LoVo (cell line): ENCODE measurements at regions not wholly inside any gene's neighbourhood (a gene's known extent, or its start where the extent isn't known, plus 50 kb on each side); places are given as distances from the start of the nearest gene placed in this dataset.

Experiments
- DNase-seq: peaks from one replicate; pipeline ENCODE4 v3.0.0-alpha.2; 2016; ENCODE audit warnings: low spot score

GRCh38 chr4:32988165-32988811, 2268.1 kb downstream of the PCDH7 start:
- no peak for DNase-seq

DNA sequence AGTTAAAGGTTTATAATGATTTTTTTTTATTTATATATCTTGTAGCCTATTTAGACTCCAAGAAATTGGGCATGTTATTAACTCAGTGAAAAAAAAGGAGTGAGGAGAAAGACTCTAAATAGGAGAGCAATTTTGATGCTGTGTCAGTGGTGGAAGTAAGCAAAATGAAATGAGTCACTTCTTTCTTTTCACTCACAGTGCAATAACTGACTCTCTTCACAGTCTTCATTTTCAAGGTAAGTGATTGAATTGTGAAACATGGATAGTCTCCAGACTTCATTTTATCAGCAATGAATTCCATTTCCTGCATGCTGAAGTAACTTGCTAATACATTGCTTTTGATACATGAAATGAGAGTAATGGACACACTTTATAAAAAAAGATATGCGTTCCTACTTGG, 2271.5 kb downstream of the PCDH7 start:
- no peak for DNase-seq

DNA sequence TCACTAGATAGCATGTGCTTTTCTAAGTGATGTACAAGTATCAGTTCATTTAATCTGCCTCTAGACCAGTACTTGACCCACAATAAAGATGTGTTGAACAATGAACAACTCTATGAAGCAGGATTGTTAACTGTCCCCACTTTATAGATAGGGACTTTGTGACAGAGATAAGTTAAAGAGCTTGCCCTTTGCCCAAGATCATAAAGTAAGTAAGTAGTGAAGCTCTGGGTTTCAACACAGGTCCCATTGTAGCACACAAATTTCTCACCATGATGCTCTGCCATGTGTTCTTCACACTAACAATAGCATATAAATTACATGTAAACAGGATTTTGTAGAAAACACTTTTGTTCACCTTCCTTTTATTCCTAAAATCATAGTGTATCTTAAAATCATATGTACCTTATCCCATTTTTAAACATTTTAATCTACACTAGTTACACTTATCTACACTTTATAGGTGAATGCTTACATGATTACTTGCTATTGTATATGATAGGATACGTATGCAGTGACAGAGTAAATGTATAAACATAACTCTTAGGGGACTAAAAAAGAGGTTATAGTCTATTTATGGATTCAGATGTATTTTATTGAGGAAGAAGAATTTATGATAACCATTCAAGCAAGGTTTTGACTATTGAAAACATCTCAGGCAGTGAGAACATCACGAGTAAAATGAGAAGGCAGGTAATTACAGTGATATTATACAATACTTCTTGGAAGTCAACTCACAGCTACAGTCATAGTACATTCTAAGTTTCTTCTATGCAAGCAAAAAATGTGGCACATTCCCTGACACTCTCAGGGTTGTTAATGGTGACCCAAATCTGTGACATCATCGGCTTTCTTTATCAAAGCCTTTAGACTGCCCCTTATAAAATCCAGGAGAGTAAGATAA, 2275.1 kb downstream of the PCDH7 start:
- DNase-seq = no peak

- no peak for DNase-seq
Observed at GRCh38 chr4:33013282-33013681, 2293.1 kb downstream of the PCDH7 start.

DNA sequence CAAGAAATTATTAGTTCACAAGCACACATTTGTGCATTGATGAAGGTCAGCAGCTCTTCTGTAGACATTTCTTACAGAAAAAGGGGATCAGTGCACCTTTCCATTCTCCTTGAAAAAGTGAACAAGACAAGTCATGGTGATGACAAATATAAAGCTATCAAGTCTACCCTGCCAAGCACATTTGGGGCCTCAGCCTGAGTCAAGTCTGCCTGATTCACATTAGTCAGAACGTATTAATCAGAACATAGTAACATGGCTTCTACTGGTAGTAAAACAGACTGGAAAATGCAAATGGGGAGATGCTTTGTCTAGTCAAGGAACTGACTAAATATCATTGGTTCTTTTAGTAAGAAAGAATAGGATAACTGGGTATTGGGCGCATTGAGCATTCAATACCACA, 2305.1 kb downstream of the PCDH7 start:
- no peak for DNase-seq

DNA sequence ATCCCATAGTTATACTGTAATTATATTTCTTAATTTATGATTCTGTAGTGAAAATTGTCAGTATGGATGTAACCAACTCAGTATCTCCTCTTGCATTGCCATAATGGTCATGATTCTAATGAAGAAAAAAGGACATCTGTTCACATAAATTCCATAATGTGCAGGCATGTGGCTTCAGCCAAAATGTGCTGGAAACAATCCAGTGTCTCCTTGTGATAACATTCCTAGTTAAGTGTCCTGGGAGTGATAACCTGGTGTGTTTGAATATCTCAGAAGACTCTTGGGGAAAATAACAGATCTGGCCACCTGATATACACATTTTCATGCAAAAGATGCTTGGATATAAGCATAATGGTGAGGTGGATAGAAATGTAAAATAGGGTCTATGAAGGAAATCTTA, 2309.8 kb downstream of the PCDH7 start:
- DNase-seq = no peak

DNA sequence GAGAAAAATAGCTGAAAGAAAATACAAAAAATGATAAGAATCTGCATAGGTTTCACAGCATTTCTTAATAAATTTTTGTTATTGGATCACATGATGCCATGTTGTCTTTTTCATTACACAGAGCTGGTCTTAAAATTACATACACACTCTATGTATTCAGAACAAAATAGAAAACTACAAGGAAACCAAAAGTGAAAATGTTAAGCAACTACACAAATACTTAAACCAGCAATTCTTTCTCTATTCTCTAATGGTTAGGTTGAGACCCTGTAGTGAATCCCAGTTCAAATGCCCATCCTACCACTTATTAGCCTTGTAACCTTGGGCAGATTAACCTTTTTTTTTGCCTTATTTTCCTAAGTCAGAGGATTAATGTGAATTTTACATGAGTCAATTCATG, 2311.2 kb downstream of the PCDH7 start:
- no peak for DNase-seq

DNA sequence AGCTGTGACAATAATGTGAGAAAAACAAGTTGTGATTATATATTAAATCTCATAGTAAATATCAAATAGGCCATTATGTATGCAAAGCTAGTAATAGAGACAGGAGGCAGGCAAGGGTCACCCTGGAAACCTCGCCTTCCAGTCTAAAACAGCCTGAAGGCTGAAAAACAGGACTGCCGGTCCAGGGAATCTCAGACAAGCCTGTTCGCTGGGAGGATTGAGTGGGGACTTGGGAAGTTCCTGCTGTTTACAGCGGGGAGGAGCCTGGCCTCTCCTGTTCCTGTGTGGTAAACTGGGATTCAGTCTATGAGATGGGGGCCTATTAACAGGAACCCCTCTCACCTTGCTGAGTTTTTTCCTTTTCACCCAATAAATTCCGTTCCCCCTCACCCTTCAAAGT, 2317.3 kb downstream of the PCDH7 start:
- DNase-seq = no peak

GRCh38 chr4:33045334-33045733, 2325.2 kb downstream of the PCDH7 start:
- DNase-seq = no peak

GRCh38 chr4:33052241-33052640, 2332.1 kb downstream of the PCDH7 start:
- no peak for DNase-seq

DNA sequence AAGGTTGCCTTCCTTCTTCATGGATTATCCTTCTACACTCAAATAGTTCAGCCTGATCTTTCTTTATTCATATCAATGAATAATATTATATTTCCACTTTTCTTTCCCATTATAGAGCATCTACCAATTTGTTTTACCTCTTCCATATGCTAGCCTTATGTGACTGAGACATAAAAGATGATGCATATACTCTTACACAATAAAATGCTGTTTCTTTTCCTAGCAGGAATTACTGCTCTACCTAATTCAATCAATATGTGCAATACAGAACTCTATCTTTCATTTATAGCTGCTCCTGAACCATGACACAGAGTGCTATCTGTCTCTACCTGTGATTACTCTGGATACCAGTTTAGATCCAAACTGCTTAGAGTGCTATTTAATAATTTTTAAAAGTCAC, 2334.0 kb downstream of the PCDH7 start:
- no peak for DNase-seq

GRCh38 chr4:33054656-33055196, 2334.6 kb downstream of the PCDH7 start:
- DNase-seq = no peak

GRCh38 chr4:33057736-33058135, 2337.6 kb downstream of the PCDH7 start:
- DNase-seq = no peak

- DNase-seq = no peak
Observed at GRCh38 chr4:33058998-33059397, 2338.8 kb downstream of the PCDH7 start.

DNA sequence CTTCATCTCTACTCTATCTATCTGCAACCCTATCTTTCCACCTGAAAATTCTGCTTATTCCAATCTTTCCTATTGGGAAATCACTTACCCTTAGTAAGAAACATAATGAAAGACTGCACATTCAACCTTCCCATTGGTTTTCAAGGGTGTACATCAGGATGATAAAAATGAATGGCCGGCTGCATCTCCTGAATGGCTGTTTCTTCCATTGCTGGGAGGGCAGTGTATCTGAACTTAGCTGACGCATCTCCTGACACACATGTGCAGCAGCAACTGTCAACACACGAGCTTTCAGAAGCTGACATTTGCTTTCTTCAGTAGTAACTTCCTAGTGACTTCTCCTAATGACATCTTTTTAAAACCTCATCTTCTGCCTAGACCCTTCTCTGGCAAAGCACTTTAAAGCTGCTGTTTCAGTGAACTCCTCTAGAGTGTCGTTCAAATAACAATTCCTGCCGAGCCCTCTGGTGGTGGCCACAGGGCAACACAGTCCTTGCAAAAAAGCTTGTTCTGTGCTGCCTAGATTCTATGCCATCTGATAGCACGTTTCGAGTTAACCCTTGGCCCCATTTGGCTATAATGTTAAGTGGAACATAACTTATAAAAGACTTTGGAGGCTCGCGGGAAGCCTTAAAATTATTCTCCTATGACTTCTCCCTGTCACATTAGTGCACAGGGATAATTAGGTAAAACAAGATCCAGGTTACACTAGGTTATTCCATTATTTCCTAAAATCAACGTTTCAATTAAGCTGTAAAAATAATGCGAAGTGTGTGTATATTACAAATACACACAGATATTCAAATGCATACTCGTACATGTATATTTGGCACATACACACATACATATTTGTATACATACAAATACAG, 2340.7 kb downstream of the PCDH7 start:
- DNase-seq = peak; percentile 31

DNA sequence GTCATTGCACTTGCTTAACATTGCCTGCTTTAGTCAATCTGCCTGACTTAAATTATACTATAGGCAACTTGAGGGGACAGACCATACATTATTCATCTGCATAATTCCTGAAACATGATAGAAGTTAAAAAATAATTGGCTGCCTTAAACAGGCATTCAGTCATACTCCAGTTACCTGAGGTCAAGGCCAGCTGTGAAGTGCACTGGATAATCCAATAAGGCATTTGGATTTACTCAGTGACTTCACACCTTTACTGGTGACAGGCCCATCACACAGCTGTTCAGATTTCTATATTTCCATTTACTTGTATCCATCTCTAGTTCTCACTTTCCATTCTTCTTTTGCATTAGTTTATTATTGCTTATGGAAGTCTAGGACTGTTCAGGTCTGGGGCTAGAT, 2341.6 kb downstream of the PCDH7 start:
- no peak for DNase-seq

DNA sequence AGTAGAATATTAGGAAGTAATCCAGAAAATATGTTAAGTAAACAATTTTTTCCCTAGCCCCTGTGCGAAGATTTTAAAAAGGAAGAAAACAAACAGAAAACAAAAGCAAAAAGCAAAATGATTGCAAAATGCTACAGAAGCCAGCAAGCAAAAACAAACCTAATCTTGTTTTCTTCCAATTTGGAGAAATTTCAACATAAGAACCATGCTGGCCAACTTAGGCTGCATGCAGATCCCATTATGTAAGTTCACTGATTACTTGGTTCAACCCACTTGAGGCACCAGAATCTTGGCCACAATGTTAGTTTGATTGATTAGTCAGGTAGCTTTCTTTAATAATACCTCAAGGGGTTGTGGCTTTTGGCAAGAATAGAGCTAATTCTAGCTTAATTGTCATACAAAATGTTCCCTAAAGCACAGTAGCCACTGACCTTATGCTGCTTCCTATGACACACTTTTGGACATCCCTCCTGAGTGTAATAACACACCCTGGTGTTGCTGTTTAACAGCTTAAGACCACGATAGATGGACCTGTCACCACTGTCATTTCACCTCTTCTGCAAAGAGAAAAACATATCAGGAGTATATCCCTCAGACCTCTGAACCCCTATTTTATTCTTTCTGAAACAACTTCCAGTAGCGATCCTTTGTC, 2342.1 kb downstream of the PCDH7 start:
- no peak for DNase-seq

DNA sequence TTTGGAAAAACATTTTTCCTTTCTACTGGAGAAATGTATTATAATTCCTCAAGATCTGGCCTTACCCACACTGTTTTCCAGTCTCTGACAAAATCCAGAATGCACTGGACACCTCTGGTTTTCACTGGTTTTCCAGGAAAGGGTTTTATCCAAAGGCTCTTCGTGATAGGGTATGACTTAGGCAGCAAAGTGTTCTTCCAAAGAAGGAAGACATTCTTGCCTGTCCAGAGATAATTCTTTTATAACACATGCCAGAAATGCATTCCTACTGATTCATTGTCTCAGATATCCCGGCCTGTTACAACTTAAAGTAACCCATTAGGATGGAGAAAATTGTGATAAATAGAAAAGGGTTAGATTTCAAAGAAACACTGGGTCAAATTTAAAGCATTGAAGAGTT, 2343.1 kb downstream of the PCDH7 start:
- no peak for DNase-seq

GRCh38 chr4:33064238-33064637, 2344.1 kb downstream of the PCDH7 start:
- no peak for DNase-seq

DNA sequence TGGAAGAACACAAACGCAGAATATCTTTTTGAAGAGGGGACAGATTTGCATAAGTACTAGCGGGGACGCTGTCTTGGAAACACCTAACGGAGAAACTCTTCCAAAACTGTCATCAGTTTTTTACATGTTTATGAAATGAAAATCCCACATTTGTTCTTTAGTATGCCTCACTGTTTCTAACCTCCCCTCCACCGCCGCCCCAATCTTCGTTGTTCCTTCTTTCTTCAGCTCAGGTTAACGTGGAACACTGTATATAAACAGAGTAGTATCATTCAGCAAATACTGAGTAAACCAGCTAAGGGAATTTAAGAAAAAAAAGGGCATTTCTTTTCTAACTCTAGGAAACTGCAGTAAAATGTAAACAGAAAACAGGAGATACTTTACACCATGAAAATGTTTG, 2345.6 kb downstream of the PCDH7 start:
- DNase-seq = no peak

GRCh38 chr4:33067221-33067620, 2347.1 kb downstream of the PCDH7 start:
- DNase-seq = no peak

DNA sequence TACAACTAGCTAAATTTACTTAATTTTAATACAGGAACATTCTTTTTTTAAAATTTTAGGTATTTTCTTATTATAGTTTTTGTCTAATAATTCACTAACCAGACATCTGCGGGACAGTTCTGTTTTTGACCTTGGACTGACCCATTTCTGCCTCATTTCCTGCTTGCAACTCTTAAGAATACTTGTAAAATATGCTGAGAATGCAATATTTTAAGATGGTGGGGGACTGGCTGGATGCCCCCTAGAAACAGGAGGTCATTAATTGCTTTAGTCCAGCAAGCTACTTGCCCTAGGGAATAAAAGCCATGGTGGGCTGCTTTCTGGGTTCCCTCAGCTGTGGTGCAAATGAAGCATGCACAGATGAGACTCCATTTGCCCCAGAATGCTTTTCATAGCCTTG, 2348.4 kb downstream of the PCDH7 start:
- no peak for DNase-seq
